Stimulated activated naive B cell treated with anti-CD40 and anti-IgM and Interleukin-4, amounts not matched to agents 10 μg/mL and 1 μg/mL and 100 μg/mL, for 72 hours (primary cell): ENCODE measurements at regions not wholly inside any gene's neighbourhood (a gene's known extent, or its start where the extent isn't known, plus 50 kb on each side); places are given as distances from the start of the nearest gene placed in this dataset.
"Not testable (repeated sequence)": the region's sequence is repeated elsewhere in the genome, so short reads cannot be mapped to it uniquely, and the experiment has no call there.

ENCODE experiments used
- ATAC-seq, 2 donors: fragments of 150-1000 bp; cut with Tn5 transposase; replicated peaks; 2 replicates each; pipeline ENCODE4 v1.10.0; 2021; ENCODE audit warnings: moderate library complexity in 1 of 2
- DNase-seq: peaks from one replicate; pipeline ENCODE4 v3.0.0; 2021
- H3K27ac Mint-ChIP-seq: one replicate; pipeline ENCODE4 v1.8.0; 2022; ENCODE audit warnings: mild to moderate bottlenecking, mixed read lengths
- H3K27me3 Mint-ChIP-seq, 2 donors: one replicate each; pipeline ENCODE4 v1.8.0; 2022; ENCODE audit warnings: mixed read lengths in 2 of 2
- H3K36me3 Mint-ChIP-seq, 2 donors: one replicate each; pipeline ENCODE4 v1.8.0; 2022; ENCODE audit warnings: mixed read lengths in 2 of 2, mild to moderate bottlenecking in 1 of 2
- H3K4me1 Mint-ChIP-seq, 2 donors: one replicate each; pipeline ENCODE4 v1.8.0; 2022; ENCODE audit warnings: mixed read lengths in 2 of 2, mild to moderate bottlenecking in 1 of 2
- H3K4me3 Mint-ChIP-seq, 2 donors: one replicate each; pipeline ENCODE4 v1.8.0; 2022; ENCODE audit warnings: mild to moderate bottlenecking in 2 of 2, mixed read lengths in 2 of 2, moderate library complexity in 1 of 2
- H3K9me3 Mint-ChIP-seq, 2 donors: one replicate each; pipeline ENCODE4 v1.8.0; 2022; ENCODE audit warnings: mixed read lengths in 2 of 2, mild to moderate bottlenecking in 1 of 2

- no peak for ATAC-seq
- H3K27ac Mint-ChIP-seq, result no peak overlapping the region
- H3K9me3 Mint-ChIP-seq, result peaks cover 0 to 4% of the 10 kb centered on the region in 2 donors
- H3K4me1 Mint-ChIP-seq, result no peaks in the 10 kb centered on the region
- no peak for DNase-seq
- H3K4me3 Mint-ChIP-seq, result no peak overlapping the region
- no peaks in the 10 kb centered on the region for H3K36me3 Mint-ChIP-seq
- H3K27me3 Mint-ChIP-seq, result no peaks in the 10 kb centered on the region
These were observed 91.0 kb upstream of the CBLB start for GRCh38 chr3:105959851-105960250.

DNA sequence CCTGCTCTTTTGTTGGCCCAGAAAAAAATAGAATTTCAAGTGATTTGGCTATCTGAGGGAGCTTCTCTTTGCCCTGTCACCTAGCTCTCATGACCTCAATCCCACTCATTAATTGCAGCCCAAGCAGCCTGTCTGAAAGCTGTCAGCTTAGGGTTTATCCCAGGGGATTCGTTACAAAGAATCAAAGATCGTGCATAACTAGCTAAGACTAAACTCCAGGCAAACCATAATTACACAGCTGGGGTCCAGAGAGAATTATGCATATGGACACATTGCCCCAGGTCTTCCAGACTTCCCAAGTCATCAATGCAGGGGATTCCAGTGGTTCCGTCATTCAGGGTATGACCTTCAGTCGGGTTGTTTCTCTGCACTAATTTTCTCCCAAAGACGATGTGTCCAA, 91.6 kb upstream of the CBLB start:
- Mint-ChIP-seq H3K27ac (no peak overlapping the region), H3K4me3 (no peak overlapping the region), H3K27me3 (no peaks in the 10 kb centered on the region), H3K4me1 (no peaks in the 10 kb centered on the region), H3K36me3 (no peaks in the 10 kb centered on the region), H3K9me3 (peaks cover 0 to 4% of the 10 kb centered on the region in 2 donors)
- DNase-seq (no peak), ATAC-seq (no peak)

DNA sequence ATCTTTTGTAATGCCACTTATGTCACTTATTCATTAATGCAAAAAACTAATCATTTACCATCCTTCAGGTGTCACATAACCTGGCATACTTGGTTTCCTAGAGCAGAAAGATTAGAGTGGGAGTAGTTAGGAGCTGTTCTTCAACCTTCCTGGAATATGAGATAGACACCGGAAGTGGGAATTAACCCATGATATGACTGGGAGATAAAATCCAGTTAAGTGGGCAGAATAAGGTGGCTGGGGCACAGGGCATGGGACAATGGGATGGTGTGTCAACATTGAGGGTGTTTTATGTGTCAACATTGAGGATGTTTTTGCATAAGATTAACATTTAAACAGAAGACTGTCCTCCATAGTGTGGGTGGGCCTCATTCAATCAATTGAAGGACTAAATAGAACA, 94.3 kb upstream of the CBLB start:
- no peaks in the 10 kb centered on the region for H3K27me3 Mint-ChIP-seq
- H3K4me1 Mint-ChIP-seq, result no peaks in the 10 kb centered on the region
- DNase-seq (no peak), ATAC-seq (no peak)
- H3K27ac Mint-ChIP-seq, result no peak overlapping the region
- no peaks in the 10 kb centered on the region for H3K36me3 Mint-ChIP-seq
- peaks cover 0 to 4% of the 10 kb centered on the region in 2 donors for H3K9me3 Mint-ChIP-seq
- no peak overlapping the region for H3K4me3 Mint-ChIP-seq

GRCh38 chr3:105965384-105965783, 96.6 kb upstream of the CBLB start:
- no peak for ATAC-seq
- peaks cover 5% of the 10 kb centered on the region in 2 donors for H3K9me3 Mint-ChIP-seq
- no peak for DNase-seq
- H3K27ac Mint-ChIP-seq, result no peak overlapping the region
- no peaks in the 10 kb centered on the region for H3K27me3 Mint-ChIP-seq
- no peaks in the 10 kb centered on the region for H3K4me1 Mint-ChIP-seq
- H3K36me3 Mint-ChIP-seq, result no peaks in the 10 kb centered on the region
- H3K4me3 Mint-ChIP-seq, result no peak overlapping the region

DNA sequence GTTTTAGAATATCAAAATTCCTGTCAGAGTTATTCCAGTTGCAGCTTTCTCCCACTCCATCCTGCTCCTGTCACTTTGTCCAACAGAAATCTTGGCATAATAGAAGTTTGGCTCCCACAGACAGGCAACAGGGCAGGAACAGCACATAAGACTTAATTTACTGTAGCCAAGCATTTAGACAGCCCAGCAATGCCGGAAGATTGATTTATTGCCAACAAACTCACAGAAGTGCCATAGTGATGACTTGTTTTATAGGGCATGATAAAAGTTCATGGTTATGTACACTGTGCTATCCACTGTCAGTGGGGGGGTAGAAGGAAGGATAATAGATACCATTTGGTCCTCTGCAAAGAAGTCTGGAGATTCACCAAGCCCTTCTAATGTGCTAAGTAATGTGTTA, 98.3 kb upstream of the CBLB start:
- Mint-ChIP-seq H3K9me3 (peaks cover 17 to 21% of the 10 kb centered on the region in 2 donors), H3K4me3 (no peak overlapping the region), H3K4me1 (no peaks in the 10 kb centered on the region), H3K27me3 (no peaks in the 10 kb centered on the region), H3K27ac (no peak overlapping the region), H3K36me3 (peaks cover 9 to 15% of the 10 kb centered on the region in 2 donors)
- DNase-seq (no peak), ATAC-seq (no peak)

DNA sequence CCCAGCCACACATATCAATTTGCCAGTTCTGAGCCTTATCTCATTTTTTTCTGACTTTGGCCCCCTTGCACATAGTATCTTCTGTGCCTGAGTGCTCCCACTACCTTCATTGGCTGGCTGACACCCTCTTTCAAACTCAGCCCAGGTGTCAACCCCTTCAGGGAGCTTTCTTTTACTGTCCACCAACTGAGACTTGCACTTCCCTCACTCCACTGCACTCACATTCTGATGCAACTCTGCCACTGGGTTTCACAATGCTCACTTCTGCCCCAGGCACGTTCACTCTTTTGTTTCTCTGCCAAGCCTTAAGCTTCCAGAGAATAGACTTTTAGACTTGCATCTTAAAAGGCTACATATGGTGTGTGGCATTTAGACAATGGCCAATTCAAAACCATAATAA, 101.5 kb upstream of the CBLB start:
- DNase-seq (no peak), ATAC-seq (no peak)
- Mint-ChIP-seq H3K9me3 (peaks cover 20 to 24% of the 10 kb centered on the region in 2 donors), H3K27ac (no peak overlapping the region), H3K27me3 (no peaks in the 10 kb centered on the region), H3K36me3 (peaks cover 11 to 17% of the 10 kb centered on the region in 2 donors), H3K4me3 (no peak overlapping the region), H3K4me1 (no peaks in the 10 kb centered on the region)

DNA sequence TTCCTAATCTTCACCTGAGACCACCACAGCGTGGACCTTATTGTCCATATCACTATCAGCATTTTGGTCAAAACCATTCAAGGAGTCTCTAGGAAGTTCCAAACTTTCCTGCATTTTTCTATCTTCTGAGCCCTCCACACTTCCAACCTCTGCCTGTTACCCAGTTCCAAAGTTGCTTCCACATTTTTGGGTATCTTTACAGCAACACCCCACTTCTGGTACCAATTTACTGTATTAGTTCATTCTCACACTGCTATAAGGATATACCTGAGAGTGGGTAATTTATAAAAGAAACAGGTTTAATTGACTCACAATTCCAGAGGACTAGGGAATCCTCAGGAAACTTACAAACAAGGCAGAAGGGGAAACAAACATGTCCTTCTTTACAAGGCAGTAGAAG, 103.3 kb upstream of the CBLB start:
- DNase-seq (no peak), ATAC-seq (no peak)
- Mint-ChIP-seq H3K9me3 (peaks cover 20 to 24% of the 10 kb centered on the region in 2 donors), H3K4me3 (no peak overlapping the region), H3K27ac (no peak overlapping the region), H3K4me1 (no peaks in the 10 kb centered on the region), H3K27me3 (no peaks in the 10 kb centered on the region), H3K36me3 (peaks cover 11 to 17% of the 10 kb centered on the region in 2 donors)

- Mint-ChIP-seq H3K27me3 (no peaks in the 10 kb centered on the region), H3K4me1 (no peaks in the 10 kb centered on the region)
- no peak for ATAC-seq
These were observed 105.6 kb upstream of the CBLB start for GRCh38 chr3:105974381-105974780.

DNA sequence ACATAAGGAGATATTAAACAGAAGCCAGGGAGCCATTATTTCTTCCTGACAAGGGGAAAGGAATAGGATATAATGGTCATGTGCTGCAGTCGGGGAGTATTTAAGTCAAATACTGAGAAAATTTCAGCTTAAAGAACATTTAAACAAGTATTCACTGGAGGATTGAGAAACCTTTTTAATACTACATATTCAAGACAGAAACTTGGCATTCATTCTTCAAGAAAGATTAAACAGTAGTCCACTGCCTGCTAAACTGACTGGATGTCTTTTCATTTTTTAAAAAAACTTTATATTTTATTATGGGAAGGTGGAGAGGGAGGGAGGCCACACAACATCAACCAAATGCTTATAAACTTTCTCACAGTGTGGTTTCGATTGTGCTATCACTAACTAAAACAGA, 107.4 kb upstream of the CBLB start:
- H3K4me1 Mint-ChIP-seq, result no peaks in the 10 kb centered on the region
- peaks cover 12% of the 10 kb centered on the region in 2 donors for H3K9me3 Mint-ChIP-seq
- H3K27ac Mint-ChIP-seq, result no peak overlapping the region
- H3K27me3 Mint-ChIP-seq, result no peaks in the 10 kb centered on the region
- H3K4me3 Mint-ChIP-seq, result no peak overlapping the region
- ATAC-seq (no peak), DNase-seq (no peak)
- H3K36me3 Mint-ChIP-seq, result peaks cover 10 to 12% of the 10 kb centered on the region in 2 donors

More at GRCh38 chr3:105974381-105974780, 105.6 kb upstream of the CBLB start:
- Mint-ChIP-seq H3K9me3 (peaks cover 20 to 24% of the 10 kb centered on the region in 2 donors), H3K27ac (no peak overlapping the region), H3K36me3 (peaks cover 11 to 17% of the 10 kb centered on the region in 2 donors), H3K4me3 (no peak overlapping the region)
- no peak for DNase-seq

DNA sequence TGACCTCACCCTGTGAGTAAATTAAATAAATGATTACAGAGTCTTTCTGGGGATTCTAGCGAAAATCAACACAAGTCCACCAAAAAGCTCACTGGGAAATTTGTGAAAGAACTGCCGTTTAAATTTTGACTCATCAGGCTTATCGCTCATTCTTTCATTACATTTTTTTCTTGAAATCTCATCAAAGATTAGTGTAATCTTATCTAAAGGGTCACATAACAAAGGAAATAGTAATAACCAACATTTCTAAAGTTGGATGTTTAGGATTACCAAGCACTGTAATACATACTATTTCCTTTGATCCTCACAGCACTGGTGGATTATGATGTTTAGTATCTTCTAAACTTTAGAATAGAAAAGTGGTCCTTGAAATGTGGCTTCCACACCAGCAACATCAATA, 111.1 kb upstream of the CBLB start:
- no peak overlapping the region for H3K27ac Mint-ChIP-seq
- no peak overlapping the region for H3K4me3 Mint-ChIP-seq
- no peak for ATAC-seq

GRCh38 chr3:105982207-105982606, 113.4 kb upstream of the CBLB start:
- no peak for ATAC-seq
- no peak overlapping the region for H3K4me3 Mint-ChIP-seq
- H3K27me3 Mint-ChIP-seq, result no peaks in the 10 kb centered on the region
- H3K9me3 Mint-ChIP-seq, result peaks cover 0 to 6% of the 10 kb centered on the region in 2 donors
- no peaks in the 10 kb centered on the region for H3K4me1 Mint-ChIP-seq
- DNase-seq, result no peak
- no peak overlapping the region for H3K27ac Mint-ChIP-seq
- no peaks in the 10 kb centered on the region for H3K36me3 Mint-ChIP-seq

More for the DNA sequence above, 111.1 kb upstream of the CBLB start:
- H3K4me1 Mint-ChIP-seq, result no peaks in the 10 kb centered on the region
- peaks cover 0 to 6% of the 10 kb centered on the region in 2 donors for H3K9me3 Mint-ChIP-seq
- H3K27me3 Mint-ChIP-seq, result no peaks in the 10 kb centered on the region
- no peaks in the 10 kb centered on the region for H3K36me3 Mint-ChIP-seq
- DNase-seq, result no peak

DNA sequence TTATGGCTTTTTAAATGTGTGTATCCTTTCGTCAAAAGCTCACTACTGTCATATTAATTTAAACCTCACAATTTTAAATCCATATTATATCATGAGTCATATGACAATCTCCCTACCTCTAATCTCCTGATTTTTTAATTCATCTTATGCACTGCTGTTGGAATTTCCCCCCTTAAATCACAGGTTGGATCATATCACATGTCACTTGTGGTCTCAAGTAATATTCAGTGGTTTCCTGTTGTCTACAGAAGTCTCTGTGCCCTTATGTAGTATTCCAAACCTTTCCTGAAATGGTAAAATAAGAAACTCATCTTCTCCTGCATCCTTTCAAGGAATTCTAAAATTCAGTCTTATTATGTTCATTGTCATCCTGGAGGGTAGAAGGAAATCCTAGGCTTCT, 116.0 kb upstream of the CBLB start:
- no peak overlapping the region for H3K4me3 Mint-ChIP-seq
- H3K36me3 Mint-ChIP-seq, result no peaks in the 10 kb centered on the region
- H3K27ac Mint-ChIP-seq, result no peak overlapping the region
- ATAC-seq, result no peak
- H3K27me3 Mint-ChIP-seq, result no peaks in the 10 kb centered on the region
- no peak for DNase-seq
- peaks cover 6 to 13% of the 10 kb centered on the region in 2 donors for H3K4me1 Mint-ChIP-seq
- peaks cover 4 to 6% of the 10 kb centered on the region in 2 donors for H3K9me3 Mint-ChIP-seq

DNA sequence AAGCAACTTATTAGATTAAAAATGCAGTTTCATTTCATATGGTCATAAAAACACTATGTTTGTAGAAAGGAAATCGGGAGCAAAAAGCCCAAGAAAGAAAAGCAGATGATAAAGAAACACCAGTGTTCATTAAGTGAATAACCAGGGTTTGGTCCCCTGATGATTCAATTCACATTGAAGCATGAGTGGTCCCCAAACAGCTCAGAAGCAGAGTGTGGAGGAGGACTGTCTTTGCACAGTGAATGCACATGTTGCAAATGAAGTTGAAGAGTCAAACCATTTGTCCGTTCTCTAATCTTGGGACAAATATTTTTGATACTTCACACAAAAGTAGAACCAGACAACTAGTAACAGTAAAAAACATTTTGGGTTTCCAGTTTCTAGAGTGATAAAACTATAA, 117.5 kb upstream of the CBLB start:
- not testable (repeated sequence) for ATAC-seq, H3K27me3 Mint-ChIP-seq, H3K27ac Mint-ChIP-seq, DNase-seq, H3K4me3 Mint-ChIP-seq, H3K36me3 Mint-ChIP-seq
- Mint-ChIP-seq H3K4me1 (peaks cover 6 to 13% of the 10 kb centered on the region in 2 donors), H3K9me3 (peaks cover 9 to 12% of the 10 kb centered on the region in 2 donors)

GRCh38 chr3:105987809-105988208, 119.0 kb upstream of the CBLB start:
- no peak for ATAC-seq
- no peak for DNase-seq
- no peak overlapping the region for H3K27ac Mint-ChIP-seq
- peaks cover 6 to 13% of the 10 kb centered on the region in 2 donors for H3K4me1 Mint-ChIP-seq
- H3K4me3 Mint-ChIP-seq, result no peak overlapping the region
- H3K9me3 Mint-ChIP-seq, result peaks cover 13 to 15% of the 10 kb centered on the region in 2 donors
- no peaks in the 10 kb centered on the region for H3K27me3 Mint-ChIP-seq
- H3K36me3 Mint-ChIP-seq, result peaks cover 4% of the 10 kb centered on the region in 2 donors

DNA sequence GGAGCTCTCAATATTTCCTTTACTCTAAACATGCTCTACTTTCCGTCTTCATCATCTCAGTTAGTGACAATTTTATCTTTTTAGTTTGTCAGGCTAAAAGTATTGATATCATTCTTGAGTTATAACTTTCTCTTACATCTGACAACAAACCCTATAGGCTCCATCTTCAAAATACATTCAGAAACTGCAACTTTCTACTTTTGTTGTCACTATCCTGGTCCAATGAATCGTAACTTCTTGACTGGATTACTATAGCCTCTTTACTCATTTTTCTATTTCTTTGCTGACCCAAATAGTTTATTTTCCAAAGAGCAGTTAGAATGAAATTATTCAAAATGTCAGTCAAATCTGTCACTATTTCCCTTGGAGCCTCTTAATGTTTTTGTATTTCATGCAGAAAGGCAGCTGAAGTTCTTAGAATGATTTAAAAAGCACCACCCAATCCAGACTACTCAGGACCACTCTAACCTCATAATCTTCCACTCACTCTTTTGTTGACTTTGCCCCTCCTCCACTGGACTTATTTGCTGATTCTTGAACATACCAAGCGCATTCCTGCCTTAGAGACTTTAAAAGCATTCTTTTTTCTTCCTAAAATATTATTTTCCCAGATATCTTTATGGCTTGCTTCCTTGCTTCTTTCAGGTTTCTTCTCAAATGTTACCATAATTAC, 119.9 kb upstream of the CBLB start:
- H3K4me3 Mint-ChIP-seq, result no peak overlapping the region
- ATAC-seq (no peak), DNase-seq (no peak)
- peaks cover 6 to 13% of the 10 kb centered on the region in 2 donors for H3K4me1 Mint-ChIP-seq
- H3K27ac Mint-ChIP-seq, result no peak overlapping the region
- H3K27me3 Mint-ChIP-seq, result no peaks in the 10 kb centered on the region
- peaks cover 13 to 14% of the 10 kb centered on the region in 2 donors for H3K9me3 Mint-ChIP-seq
- peaks cover 4% of the 10 kb centered on the region in 2 donors for H3K36me3 Mint-ChIP-seq
